Upper lobe of left lung (tissue), 4 donors: ENCODE measurements at regions not wholly inside any gene's neighbourhood (a gene's known extent, or its start where the extent isn't known, plus 50 kb on each side); places are given as distances from the start of the nearest gene placed in this dataset.

Experiments used
- CTCF ChIP-seq, 6 experiments: fragments of 450-650 bp in 4 of 6; fragments of 200-600 bp in 2 of 6; sonication (generic) in 2 of 6; IDR thresholded peaks; one replicate each; pipeline ENCODE4 v1.5.1; 2016 to 2019; ENCODE audit warnings: antibody characterized with exemption in 6 of 6
- EP300 ChIP-seq, 4 donors: sonication (generic); formaldehyde crosslinking; IDR thresholded peaks; one replicate each; pipeline ENCODE4 v1.5.1; 2017; ENCODE audit warnings: antibody characterized with exemption in 4 of 4, control low read depth in 2 of 4
- POLR2A ChIP-seq, 4 donors: fragments of 450-650 bp; IDR thresholded peaks; one replicate each; pipeline ENCODE4 v1.5.1; 2016 to 2017; ENCODE audit warnings: antibody characterized with exemption in 4 of 4, mild to moderate bottlenecking in 2 of 4
- POLR2AphosphoS5 ChIP-seq, 2 donors: sonication (generic); formaldehyde crosslinking; IDR thresholded peaks; one replicate each; pipeline ENCODE4 v1.5.1; 2017; ENCODE audit warnings: antibody characterized with exemption in 2 of 2

GRCh38 chr5:159861086-159861485 is 55.2 kb upstream of the ADRA1B start:
- no peak for TF ChIP-seq POLR2AphosphoS5 (IDR thresholded peaks at IDR 0.05)
- TF ChIP-seq CTCF (IDR thresholded peaks at IDR 0.05): no peak
- no peak for TF ChIP-seq POLR2A (IDR thresholded peaks at IDR 0.05)
- TF ChIP-seq EP300 (IDR thresholded peaks at IDR 0.05): no peak
